Epithelial cell of esophagus (primary cell): ENCODE measurements at regions not wholly inside any gene's neighbourhood (a gene's known extent, or its start where the extent isn't known, plus 50 kb on each side); places are given as distances from the start of the nearest gene placed in this dataset.

Experiments used
- DNase-seq: peaks from one replicate; pipeline ENCODE4 v3.0.0; 2010; ENCODE audit warnings: low read depth
- H3K4me3 ChIP-seq: 2 replicates; pipeline ENCODE4 v1.5.1; 2011; ENCODE audit warnings: mild to moderate bottlenecking, low read length, control low read depth
- TF ChIP-seq, protein P1 (sequence below): IDR thresholded peaks from 2 replicates; pipeline ENCODE4 v1.5.1; 2011; ENCODE audit warnings: low read depth, mild to moderate bottlenecking, low read length, control low read depth, inconsistent platforms; ENCODE audit not compliant: insufficient read depth; ENCODE audit errors: missing control alignments

DNA sequence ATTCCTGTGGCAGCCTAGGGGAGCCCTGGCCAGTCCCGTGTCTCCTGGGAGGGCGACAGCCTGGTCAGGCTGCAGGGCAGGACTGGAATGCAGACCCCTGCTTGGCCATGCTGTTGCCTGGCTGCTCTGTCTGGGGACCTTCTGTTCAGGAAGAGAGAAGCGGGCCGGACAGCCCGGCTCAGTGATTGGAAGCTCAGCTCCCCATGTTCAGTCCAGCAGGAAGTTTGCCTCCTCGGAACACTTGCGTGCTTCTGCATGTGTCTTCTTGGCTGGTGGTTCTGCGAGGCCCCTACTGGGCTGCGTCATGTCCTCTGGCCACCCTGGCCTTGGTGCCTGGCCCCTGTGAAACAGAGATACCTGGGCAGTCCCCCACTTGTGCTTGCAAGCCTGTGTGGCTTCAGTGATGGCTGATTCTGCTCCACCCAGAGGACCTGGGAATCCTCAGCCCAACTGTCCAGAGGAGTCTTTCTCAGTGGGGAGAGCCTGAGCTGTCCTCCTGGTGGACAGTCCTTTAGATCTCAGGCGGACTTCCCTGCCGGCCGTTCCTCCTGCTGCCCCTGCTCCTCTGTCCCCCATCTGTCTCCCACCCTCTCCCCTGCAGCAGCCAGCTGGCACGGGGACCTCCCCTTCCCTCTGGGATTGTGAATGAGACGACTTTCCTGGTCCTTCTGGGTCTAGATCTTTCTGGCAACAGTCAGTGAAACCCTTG lies 279.5 kb downstream of the SEC14L1 start:
- no peak overlapping the region for H3K4me3 ChIP-seq
- no peak for DNase-seq
- TF ChIP-seq, protein P1, sequence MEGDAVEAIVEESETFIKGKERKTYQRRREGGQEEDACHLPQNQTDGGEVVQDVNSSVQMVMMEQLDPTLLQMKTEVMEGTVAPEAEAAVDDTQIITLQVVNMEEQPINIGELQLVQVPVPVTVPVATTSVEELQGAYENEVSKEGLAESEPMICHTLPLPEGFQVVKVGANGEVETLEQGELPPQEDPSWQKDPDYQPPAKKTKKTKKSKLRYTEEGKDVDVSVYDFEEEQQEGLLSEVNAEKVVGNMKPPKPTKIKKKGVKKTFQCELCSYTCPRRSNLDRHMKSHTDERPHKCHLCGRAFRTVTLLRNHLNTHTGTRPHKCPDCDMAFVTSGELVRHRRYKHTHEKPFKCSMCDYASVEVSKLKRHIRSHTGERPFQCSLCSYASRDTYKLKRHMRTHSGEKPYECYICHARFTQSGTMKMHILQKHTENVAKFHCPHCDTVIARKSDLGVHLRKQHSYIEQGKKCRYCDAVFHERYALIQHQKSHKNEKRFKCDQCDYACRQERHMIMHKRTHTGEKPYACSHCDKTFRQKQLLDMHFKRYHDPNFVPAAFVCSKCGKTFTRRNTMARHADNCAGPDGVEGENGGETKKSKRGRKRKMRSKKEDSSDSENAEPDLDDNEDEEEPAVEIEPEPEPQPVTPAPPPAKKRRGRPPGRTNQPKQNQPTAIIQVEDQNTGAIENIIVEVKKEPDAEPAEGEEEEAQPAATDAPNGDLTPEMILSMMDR, result no peak

- H3K4me3 ChIP-seq, result no peak overlapping the region
- peak; percentile 77 for DNase-seq
- TF ChIP-seq, protein P1, result no peak
Measured at GRCh38 chr17:77420804-77421629, 280.2 kb downstream of the SEC14L1 start.

GRCh38 chr17:77421630-77421972 lies 280.8 kb downstream of the SEC14L1 start:
- H3K4me3 ChIP-seq, result no peak overlapping the region
- TF ChIP-seq, protein P1, result no peak
- DNase-seq, result no peak

- peak; percentile 86 for DNase-seq
- TF ChIP-seq, protein P1, result no peak
- H3K4me3 ChIP-seq, result no peak overlapping the region
Measured at GRCh38 chr17:77422104-77422747, 281.5 kb downstream of the SEC14L1 start.

GRCh38 chr17:77422748-77423113 lies 282.0 kb downstream of the SEC14L1 start:
- DNase-seq, result no peak
- TF ChIP-seq, protein P1, result no peak

DNA sequence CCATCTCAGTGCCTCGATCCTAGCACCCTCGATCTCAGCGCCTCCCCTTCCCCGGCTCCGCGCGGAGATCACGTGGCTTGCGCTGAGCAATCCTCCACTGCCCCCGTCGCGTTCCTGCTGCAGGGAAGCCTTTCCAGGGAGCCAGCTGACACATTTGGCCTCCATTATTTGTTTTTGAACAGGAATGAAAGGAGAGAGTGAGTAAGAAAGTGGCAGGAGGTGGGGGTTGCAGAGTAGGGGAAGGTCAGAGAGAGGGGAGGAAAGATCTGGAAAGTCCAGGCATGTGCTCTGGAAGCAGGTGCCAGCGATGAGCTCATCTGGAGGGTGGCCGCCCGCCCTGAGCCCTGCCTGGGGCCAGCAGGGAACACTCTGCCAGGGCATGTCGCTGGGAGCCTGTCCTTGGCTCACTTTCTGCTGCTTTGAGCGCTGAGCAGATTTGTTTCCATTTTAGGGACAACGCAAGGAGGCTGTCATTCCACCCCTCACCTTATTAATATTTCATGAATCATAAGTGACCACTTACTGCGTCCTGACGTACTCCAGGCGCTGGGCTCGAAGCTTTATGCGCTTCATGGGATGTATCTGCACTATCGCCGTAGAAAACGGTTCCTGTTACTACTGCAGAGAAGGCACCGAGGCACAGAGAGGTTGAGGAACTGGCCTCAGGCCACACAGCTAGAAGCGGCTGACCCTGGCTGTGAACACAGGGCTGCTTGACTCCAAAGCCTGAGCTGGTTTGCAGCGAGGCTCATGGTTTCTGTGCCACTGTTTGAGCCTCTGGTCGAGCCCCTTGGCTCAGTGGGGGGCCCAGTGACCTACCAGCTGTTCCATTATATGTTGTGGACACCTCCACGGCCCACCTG lies 283.1 kb downstream of the SEC14L1 start:
- TF ChIP-seq, protein P1, result no peak
- H3K4me3 ChIP-seq, result no peak overlapping the region
- DNase-seq, result peak; percentile 90

More at GRCh38 chr17:77422748-77423113, 282.0 kb downstream of the SEC14L1 start:
- no peak overlapping the region for H3K4me3 ChIP-seq
